GM12878 (cell line): ENCODE measurements at regions not wholly inside any gene's neighbourhood (a gene's known extent, or its start where the extent isn't known, plus 50 kb on each side); places are given as distances from the start of the nearest gene placed in this dataset.

ENCODE experiments used
- BMI1 ChIP-seq: fragments of 450-650 bp; IDR thresholded peaks from 2 replicates; pipeline ENCODE4 v1.6.1; 2016; ENCODE audit warnings: mild to moderate bottlenecking, moderate library complexity, borderline replicate concordance
- EED ChIP-seq: sonication (generic); IDR thresholded peaks from 2 replicates; pipeline ENCODE4 v1.6.1; 2016; ENCODE audit warnings: antibody characterized with exemption, low read depth
- ETV6 ChIP-seq, 2 experiments: fragments of 450-650 bp in 1 of 2; IDR thresholded peaks in 1 of 2; conservative IDR thresholded peaks in 1 of 2; 2 replicates each; pipeline ENCODE4 v1.6.1; 2014; ENCODE audit warnings: antibody characterized with exemption in 1 of 2, borderline replicate concordance in 1 of 2, low read depth in 1 of 2, mild to moderate bottlenecking in 1 of 2, moderate library complexity in 1 of 2
- FOXK2 ChIP-seq: fragments of 450-650 bp; IDR thresholded peaks from 2 replicates; pipeline ENCODE4 v1.6.1; 2017; ENCODE audit warnings: mild to moderate bottlenecking, moderate library complexity
- IRF4 ChIP-seq: IDR thresholded peaks from 2 replicates; pipeline ENCODE4 v1.6.1; 2011; ENCODE audit warnings: low read depth, low read length
- RAD21 ChIP-seq: IDR thresholded peaks from 2 replicates; pipeline ENCODE4 v1.6.1; 2011; ENCODE audit warnings: mild to moderate bottlenecking, low read depth, low read length, moderate library complexity; ENCODE audit not compliant: insufficient read depth
- SMC3 ChIP-seq: IDR thresholded peaks from 2 replicates; pipeline ENCODE4 v1.6.1; 2011; ENCODE audit warnings: low read length, improper control_type of control experiment, borderline replicate concordance
- ZZZ3 ChIP-seq: IDR thresholded peaks from 2 replicates; pipeline ENCODE4 v1.6.1; 2011; ENCODE audit warnings: low read depth; ENCODE audit not compliant: control insufficient read depth, insufficient read length
- TF ChIP-seq, protein P1 (sequence below): IDR thresholded peaks from 2 replicates; pipeline ENCODE4 v1.6.1; 2011; ENCODE audit warnings: borderline replicate concordance, low read depth, mild to moderate bottlenecking, moderate library complexity, low read length; ENCODE audit not compliant: insufficient read depth, poor library complexity, severe bottlenecking
- TF ChIP-seq, protein P2 (sequence below): fragments of 450-650 bp; IDR thresholded peaks from 2 replicates; pipeline ENCODE4 v1.6.1; 2017; ENCODE audit warnings: mild to moderate bottlenecking
- TF ChIP-seq, protein P3 (sequence below): fragments of 150-350 bp; IDR thresholded peaks from 2 replicates; pipeline ENCODE4 v1.6.1; 2014; ENCODE audit warnings: mild to moderate bottlenecking, low read depth, low read length
- TF ChIP-seq, protein P4 (sequence below): IDR thresholded peaks from 2 replicates; pipeline ENCODE4 v1.6.1; 2011; ENCODE audit warnings: borderline replicate concordance, low read depth, mild to moderate bottlenecking, moderate library complexity, mixed read lengths, low read length; ENCODE audit not compliant: insufficient read depth; ENCODE audit errors: extremely low read length
- TF ChIP-seq, protein P5 (sequence below): IDR thresholded peaks from 2 replicates; pipeline ENCODE4 v1.6.1; 2012; ENCODE audit warnings: low read depth, low read length, improper control_type of control experiment
- TF ChIP-seq, protein P6 (sequence below): fragments of 450-650 bp; IDR thresholded peaks from 2 replicates; pipeline ENCODE4 v1.6.1; 2016; ENCODE audit warnings: mild to moderate bottlenecking

DNA sequence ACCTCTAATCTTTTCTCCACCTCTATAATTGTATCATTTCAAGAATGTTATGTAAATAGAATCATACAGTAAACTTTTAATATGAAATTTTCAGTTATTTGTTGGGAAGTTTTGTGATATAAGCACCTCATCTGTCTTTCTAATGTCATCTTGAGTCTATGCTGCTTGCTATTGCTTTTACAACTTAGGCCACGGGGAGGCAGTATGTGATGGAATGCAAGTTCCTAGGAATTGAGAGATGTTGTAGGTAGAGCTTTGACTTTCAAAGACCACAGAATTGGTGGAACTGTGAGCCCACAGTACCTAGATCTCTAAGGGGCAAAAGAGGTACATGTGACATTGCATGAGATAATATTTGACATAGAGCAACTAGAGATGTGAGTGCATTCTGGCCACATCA is 328.3 kb downstream of the MFSD1 start (continued):
- TF ChIP-seq, protein P1, sequence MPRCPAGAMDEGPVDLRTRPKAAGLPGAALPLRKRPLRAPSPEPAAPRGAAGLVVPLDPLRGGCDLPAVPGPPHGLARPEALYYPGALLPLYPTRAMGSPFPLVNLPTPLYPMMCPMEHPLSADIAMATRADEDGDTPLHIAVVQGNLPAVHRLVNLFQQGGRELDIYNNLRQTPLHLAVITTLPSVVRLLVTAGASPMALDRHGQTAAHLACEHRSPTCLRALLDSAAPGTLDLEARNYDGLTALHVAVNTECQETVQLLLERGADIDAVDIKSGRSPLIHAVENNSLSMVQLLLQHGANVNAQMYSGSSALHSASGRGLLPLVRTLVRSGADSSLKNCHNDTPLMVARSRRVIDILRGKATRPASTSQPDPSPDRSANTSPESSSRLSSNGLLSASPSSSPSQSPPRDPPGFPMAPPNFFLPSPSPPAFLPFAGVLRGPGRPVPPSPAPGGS, result no peak
- TF ChIP-seq, protein P2, sequence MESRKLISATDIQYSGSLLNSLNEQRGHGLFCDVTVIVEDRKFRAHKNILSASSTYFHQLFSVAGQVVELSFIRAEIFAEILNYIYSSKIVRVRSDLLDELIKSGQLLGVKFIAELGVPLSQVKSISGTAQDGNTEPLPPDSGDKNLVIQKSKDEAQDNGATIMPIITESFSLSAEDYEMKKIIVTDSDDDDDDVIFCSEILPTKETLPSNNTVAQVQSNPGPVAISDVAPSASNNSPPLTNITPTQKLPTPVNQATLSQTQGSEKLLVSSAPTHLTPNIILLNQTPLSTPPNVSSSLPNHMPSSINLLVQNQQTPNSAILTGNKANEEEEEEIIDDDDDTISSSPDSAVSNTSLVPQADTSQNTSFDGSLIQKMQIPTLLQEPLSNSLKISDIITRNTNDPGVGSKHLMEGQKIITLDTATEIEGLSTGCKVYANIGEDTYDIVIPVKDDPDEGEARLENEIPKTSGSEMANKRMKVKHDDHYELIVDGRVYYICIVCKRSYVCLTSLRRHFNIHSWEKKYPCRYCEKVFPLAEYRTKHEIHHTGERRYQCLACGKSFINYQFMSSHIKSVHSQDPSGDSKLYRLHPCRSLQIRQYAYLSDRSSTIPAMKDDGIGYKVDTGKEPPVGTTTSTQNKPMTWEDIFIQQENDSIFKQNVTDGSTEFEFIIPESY, result no peak
- TF ChIP-seq, protein P3, sequence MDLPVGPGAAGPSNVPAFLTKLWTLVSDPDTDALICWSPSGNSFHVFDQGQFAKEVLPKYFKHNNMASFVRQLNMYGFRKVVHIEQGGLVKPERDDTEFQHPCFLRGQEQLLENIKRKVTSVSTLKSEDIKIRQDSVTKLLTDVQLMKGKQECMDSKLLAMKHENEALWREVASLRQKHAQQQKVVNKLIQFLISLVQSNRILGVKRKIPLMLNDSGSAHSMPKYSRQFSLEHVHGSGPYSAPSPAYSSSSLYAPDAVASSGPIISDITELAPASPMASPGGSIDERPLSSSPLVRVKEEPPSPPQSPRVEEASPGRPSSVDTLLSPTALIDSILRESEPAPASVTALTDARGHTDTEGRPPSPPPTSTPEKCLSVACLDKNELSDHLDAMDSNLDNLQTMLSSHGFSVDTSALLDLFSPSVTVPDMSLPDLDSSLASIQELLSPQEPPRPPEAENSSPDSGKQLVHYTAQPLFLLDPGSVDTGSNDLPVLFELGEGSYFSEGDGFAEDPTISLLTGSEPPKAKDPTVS, result no peak
- TF ChIP-seq, protein P4, sequence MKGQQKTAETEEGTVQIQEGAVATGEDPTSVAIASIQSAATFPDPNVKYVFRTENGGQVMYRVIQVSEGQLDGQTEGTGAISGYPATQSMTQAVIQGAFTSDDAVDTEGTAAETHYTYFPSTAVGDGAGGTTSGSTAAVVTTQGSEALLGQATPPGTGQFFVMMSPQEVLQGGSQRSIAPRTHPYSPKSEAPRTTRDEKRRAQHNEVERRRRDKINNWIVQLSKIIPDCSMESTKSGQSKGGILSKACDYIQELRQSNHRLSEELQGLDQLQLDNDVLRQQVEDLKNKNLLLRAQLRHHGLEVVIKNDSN, result no peak
- TF ChIP-seq BMI1 (no peak), IRF4 (no peak), EED (no peak), SMC3 (peak; percentile 60; the same call in 1 of the 2 replicates), ZZZ3 (no peak), ETV6 (conservative IDR thresholded peaks at IDR 0.05 in 1 of 2, IDR thresholded peaks at IDR 0.05 in 1 of 2; ENCODE audit: borderline replicate concordance in 1 of 2, low read depth in 1 of 2) (no peak), FOXK2 (no peak), RAD21 (peak; percentile 67)
- TF ChIP-seq, protein P5, sequence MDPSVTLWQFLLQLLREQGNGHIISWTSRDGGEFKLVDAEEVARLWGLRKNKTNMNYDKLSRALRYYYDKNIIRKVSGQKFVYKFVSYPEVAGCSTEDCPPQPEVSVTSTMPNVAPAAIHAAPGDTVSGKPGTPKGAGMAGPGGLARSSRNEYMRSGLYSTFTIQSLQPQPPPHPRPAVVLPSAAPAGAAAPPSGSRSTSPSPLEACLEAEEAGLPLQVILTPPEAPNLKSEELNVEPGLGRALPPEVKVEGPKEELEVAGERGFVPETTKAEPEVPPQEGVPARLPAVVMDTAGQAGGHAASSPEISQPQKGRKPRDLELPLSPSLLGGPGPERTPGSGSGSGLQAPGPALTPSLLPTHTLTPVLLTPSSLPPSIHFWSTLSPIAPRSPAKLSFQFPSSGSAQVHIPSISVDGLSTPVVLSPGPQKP, result no peak
- TF ChIP-seq, protein P6, sequence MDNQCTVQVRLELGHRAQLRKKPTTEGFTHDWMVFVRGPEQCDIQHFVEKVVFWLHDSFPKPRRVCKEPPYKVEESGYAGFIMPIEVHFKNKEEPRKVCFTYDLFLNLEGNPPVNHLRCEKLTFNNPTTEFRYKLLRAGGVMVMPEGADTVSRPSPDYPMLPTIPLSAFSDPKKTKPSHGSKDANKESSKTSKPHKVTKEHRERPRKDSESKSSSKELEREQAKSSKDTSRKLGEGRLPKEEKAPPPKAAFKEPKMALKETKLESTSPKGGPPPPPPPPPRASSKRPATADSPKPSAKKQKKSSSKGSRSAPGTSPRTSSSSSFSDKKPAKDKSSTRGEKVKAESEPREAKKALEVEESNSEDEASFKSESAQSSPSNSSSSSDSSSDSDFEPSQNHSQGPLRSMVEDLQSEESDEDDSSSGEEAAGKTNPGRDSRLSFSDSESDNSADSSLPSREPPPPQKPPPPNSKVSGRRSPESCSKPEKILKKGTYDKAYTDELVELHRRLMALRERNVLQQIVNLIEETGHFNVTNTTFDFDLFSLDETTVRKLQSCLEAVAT, result no peak
